GM13976 (cell line): ENCODE measurements at regions not wholly inside any gene's neighbourhood (a gene's known extent, or its start where the extent isn't known, plus 50 kb on each side); places are given as distances from the start of the nearest gene placed in this dataset.
"Not testable (repeated sequence)": the region's sequence is repeated elsewhere in the genome, so short reads cannot be mapped to it uniquely, and the experiment has no call there.

ENCODE experiments used
- DNase-seq: peaks from one replicate; pipeline ENCODE4 v3.0.0; 2012; ENCODE audit warnings: low spot score
- in situ Hi-C: fragments of 300-500 bp; cut with MboI; formaldehyde crosslinking; loops from one replicate; pipeline ENCODE4 v1.12.0; 2022; ENCODE audit warnings: low sequenced_read_pairs, mixed read lengths, inconsistent platforms; ENCODE audit not compliant: unreplicated experiment
- TF ChIP-seq, protein P1 (sequence below): IDR thresholded peaks from 2 replicates; pipeline ENCODE4 v1.5.1; 2012; ENCODE audit warnings: borderline replicate concordance, mild to moderate bottlenecking; ENCODE audit not compliant: insufficient read depth; ENCODE audit errors: extremely low read depth, missing control alignments, control extremely low read depth

DNA sequence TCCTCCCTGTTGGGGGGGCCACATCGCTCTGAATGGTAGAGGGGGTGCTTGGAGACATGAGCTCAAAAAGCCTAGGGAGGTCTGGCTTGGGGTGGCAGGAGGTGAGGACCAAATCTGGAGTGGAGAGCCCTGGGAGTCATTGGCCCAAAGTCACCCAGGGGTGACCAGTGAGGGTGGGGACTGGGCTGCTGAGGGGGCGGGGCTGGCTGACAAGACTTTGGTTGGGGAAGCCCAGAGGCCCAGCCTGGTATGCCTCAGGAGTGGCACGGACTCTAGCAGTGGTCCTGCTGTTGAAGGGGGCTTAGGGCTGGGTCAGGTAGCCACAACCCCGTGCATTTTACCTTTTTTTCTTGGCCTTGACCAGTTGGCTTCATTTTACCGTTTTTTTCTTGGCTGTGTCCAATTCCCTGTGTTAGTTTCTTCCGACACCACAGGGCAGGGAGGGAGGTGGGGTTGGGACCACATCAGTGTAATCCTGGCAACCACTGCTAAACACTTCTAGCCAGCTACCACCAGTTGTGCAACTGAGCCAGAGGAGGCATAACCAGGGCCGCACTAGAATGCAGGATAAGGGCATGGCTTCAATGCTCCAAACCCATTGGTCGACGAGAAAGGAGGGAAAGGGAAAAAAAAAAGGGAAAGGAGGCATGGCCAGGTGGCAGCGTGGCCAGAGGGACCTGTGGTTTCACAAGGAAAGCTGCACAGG is 105.3 kb upstream of the C2CD4B start:
- no peak for DNase-seq
- in situ Hi-C loops: no loop called here
- TF ChIP-seq, protein P1, sequence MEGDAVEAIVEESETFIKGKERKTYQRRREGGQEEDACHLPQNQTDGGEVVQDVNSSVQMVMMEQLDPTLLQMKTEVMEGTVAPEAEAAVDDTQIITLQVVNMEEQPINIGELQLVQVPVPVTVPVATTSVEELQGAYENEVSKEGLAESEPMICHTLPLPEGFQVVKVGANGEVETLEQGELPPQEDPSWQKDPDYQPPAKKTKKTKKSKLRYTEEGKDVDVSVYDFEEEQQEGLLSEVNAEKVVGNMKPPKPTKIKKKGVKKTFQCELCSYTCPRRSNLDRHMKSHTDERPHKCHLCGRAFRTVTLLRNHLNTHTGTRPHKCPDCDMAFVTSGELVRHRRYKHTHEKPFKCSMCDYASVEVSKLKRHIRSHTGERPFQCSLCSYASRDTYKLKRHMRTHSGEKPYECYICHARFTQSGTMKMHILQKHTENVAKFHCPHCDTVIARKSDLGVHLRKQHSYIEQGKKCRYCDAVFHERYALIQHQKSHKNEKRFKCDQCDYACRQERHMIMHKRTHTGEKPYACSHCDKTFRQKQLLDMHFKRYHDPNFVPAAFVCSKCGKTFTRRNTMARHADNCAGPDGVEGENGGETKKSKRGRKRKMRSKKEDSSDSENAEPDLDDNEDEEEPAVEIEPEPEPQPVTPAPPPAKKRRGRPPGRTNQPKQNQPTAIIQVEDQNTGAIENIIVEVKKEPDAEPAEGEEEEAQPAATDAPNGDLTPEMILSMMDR: no peak

DNA sequence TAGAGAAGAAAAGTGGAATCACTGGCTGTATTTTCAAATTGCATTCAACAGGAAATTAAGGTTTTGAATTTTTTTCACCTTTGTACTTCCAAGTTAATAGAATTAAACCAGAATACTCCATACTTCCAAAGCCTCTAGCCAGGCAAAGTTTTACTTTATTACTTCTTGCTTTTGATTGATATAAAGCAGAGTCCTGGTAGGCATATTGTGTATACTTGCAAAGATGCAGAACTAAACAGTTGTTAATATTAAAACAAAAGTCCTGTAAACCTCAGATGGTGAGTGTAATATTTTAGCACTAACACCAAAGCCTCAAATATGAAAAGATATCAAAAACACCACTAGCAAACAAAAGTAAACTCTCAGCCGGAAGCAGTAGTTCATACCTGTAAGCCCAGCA is 107.2 kb upstream of the C2CD4B start:
- TF ChIP-seq, protein P1: no peak
- in situ Hi-C loops: no loop called here
- DNase-seq: no peak

DNA sequence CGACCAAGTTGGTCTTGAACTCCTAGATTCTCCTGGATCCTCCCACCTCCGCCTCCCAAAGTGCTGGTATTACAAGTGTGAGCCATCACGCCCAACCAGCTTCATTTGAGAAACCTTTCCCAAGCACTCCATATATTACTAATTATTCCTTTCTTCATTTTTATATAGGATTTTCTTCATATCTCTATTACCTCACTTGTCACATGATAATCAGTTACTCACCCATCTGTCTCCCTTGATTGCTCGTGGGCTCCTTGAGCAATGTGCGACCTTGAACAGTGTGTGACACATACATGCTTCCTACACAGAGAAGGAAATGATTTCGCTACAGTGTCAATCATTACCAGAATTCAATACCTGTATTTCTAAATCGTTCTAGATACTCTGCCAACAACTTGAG is 110.7 kb upstream of the C2CD4B start:
- TF ChIP-seq, protein P1: no peak
- in situ Hi-C loops: no loop called here
- DNase-seq: no peak

DNA sequence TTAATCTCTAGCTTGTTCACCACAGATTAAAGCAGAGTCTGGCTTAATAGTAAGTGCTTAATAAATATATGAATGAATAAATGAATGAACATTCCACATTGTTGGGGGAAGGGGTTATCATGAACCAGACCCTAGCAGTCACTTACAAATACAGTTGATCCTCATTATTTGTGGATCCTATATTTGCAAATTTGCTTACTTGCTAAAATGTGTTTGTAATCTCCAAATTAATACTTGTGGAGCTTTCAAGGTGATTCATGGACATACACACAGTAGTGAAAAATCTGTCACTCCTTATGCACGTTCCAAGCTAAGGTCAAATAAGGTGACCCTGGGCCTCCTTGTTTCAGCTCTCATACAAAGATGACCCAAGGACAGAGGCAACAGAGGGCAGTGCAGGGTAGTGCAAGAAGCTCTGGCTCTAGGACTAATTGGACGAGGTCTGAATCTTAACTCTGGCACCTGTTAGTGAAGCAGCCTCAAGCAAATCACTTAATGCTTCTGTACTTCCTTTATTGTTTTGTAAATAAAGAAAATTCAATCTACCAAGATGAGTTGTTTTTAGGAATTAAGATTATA is 112.8 kb upstream of the C2CD4B start:
- in situ Hi-C loops: no loop called here
- DNase-seq: no peak
- TF ChIP-seq, protein P1: no peak

DNA sequence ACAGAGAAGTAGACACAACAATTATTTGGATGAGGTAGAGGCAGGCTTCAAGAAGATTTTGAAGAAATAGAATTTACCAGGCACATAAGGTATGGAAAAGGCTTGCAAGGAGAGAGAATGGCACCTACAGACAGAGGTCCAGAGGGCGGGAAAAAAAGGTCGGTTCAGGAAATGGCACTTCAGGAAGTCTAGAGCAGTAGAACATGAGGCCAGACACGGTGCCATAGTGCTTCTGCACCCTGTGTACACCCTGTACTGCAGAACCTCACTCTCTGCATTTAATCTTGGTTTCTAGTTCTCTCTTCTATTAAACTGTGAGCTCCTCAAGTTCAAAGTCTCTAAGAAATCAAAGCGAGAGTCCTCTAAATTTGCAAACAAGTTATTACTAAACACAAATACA is 113.4 kb upstream of the C2CD4B start:
- no peak for DNase-seq
- in situ Hi-C loops: no loop called here
- TF ChIP-seq, protein P1: no peak

DNA sequence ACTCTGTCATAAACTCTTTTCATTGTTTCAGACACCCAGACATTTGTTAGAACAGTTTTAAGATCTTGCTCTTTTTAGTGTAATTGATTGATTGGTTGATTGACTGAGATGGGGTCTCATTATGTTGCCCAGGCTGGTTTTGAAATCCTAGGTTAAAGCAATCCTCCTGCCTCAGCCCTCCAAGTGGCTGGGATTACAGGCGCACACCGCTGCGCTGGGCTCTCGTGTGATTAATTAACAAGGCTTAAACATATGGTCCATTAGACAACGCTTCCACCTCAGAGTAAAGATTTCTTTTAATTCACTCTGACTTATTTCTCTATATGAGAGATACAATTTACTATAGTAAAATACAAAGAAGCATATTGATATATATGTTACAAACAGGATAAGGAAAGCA is 114.0 kb upstream of the C2CD4B start:
- TF ChIP-seq, protein P1: no peak
- DNase-seq: no peak
- in situ Hi-C loops: no loop called here

DNA sequence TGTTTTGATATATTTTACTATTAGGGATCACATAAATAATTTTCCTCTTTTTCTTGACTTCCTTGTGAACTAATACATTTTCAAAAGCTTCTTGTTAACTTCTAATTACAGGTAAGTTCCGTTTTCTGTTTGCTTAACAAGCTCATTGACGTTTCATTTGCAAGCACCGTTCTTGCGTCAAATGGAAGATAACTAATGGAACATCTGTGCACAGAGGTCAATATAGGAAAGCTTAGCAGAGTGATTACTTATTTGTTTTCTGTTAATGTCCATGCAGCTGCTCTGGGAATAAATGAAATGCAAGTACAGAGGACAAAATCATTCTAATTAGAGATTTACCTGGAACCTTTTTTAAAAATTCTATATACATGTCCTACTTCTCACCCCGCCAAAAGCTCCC is 115.5 kb upstream of the C2CD4B start:
- TF ChIP-seq, protein P1: no peak
- DNase-seq: no peak
- in situ Hi-C loops: no loop called here

DNA sequence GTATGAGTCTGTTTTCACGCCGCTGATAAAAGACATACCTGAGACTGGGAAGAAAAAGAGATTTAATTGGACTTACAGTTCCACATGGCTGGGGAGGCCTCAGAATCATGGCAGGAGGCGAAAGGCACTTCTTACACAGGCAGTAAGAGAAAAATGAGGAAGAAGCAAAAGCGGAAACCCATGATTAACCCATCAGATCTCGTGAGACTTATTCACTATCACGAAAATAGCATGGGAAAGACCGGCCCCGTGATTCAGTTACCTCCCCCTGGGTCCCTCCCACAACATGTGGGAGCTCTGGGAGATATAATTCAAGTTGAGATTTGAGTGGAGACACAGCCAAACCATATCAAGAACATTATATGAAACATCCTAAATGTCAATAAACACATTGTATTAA is 116.7 kb upstream of the C2CD4B start:
- in situ Hi-C loops, DNase-seq: not testable (repeated sequence)
